H9 (cell line): ENCODE measurements at regions not wholly inside any gene's neighbourhood (a gene's known extent, or its start where the extent isn't known, plus 50 kb on each side); places are given as distances from the start of the nearest gene placed in this dataset.

Source experiments
- DNase-seq: peaks from one replicate; pipeline ENCODE4 v3.0.0-alpha.2; 2017
- H2AFZ ChIP-seq: one replicate; pipeline ENCODE4 v1.6.1; 2013; ENCODE audit warnings: mild to moderate bottlenecking, low read length, control low read depth, moderate library complexity
- H2AK5ac ChIP-seq: 2 replicates; pipeline ENCODE4 v1.6.1; 2013; ENCODE audit warnings: low read length, control low read depth, mixed read lengths; ENCODE audit not compliant: insufficient read length
- H2BK120ac ChIP-seq: one replicate; pipeline ENCODE4 v1.6.1; 2013; ENCODE audit warnings: low read depth, mild to moderate bottlenecking, low read length, control low read depth, inconsistent platforms; ENCODE audit not compliant: poor library complexity, severe bottlenecking
- H2BK12ac ChIP-seq: 2 replicates; pipeline ENCODE4 v1.6.1; 2013; ENCODE audit warnings: low read length, control low read depth, mixed read lengths, low read depth; ENCODE audit not compliant: insufficient read length
- H2BK15ac ChIP-seq: 2 replicates; pipeline ENCODE4 v1.6.1; 2013; ENCODE audit warnings: low read depth, low read length, control low read depth
- H2BK20ac ChIP-seq: one replicate; pipeline ENCODE4 v1.6.1; 2013; ENCODE audit warnings: low read depth, mild to moderate bottlenecking, low read length, control low read depth, inconsistent platforms; ENCODE audit not compliant: poor library complexity, severe bottlenecking
- H2BK5ac ChIP-seq: 2 replicates; pipeline ENCODE4 v1.6.1; 2013; ENCODE audit warnings: low read length, control low read depth, mixed read lengths; ENCODE audit not compliant: insufficient read length
- H3K14ac ChIP-seq: 2 replicates; pipeline ENCODE4 v1.6.1; 2013; ENCODE audit warnings: low read length, control low read depth; ENCODE audit not compliant: insufficient read depth
- H3K18ac ChIP-seq: 2 replicates; pipeline ENCODE4 v1.6.1; 2013; ENCODE audit warnings: low read depth, mild to moderate bottlenecking, mixed read lengths, low read length, control low read depth; ENCODE audit not compliant: insufficient read length
- H3K23ac ChIP-seq: 2 replicates; pipeline ENCODE4 v1.6.1; 2013; ENCODE audit warnings: low read length, control low read depth, mixed read lengths, low read depth; ENCODE audit not compliant: insufficient read length
- H3K23me2 ChIP-seq: 2 replicates; pipeline ENCODE4 v1.6.1; 2013; ENCODE audit warnings: low read depth, mild to moderate bottlenecking, mixed read lengths, low read length, control low read depth; ENCODE audit not compliant: insufficient read length, poor library complexity, severe bottlenecking
- H3K27ac ChIP-seq: 2 replicates; pipeline ENCODE4 v1.5.1; 2013; ENCODE audit warnings: low read length, control low read depth, mixed read lengths, low read depth; ENCODE audit not compliant: insufficient read length
- H3K27me3 ChIP-seq: 2 replicates; pipeline ENCODE4 v1.6.1; 2013; ENCODE audit warnings: low read length, control low read depth, inconsistent platforms; ENCODE audit not compliant: insufficient read depth
- H3K4ac ChIP-seq: 2 replicates; pipeline ENCODE4 v1.6.1; 2013; ENCODE audit warnings: low read depth, mild to moderate bottlenecking, control low read depth, inconsistent platforms, low read length, moderate library complexity
- H3K4me1 ChIP-seq: 2 replicates; pipeline ENCODE4 v1.6.1; 2013; ENCODE audit warnings: low read length, control low read depth, inconsistent platforms; ENCODE audit not compliant: insufficient read depth
- H3K4me2 ChIP-seq: 2 replicates; pipeline ENCODE4 v1.6.1; 2013; ENCODE audit warnings: low read length, control low read depth, mixed read lengths; ENCODE audit not compliant: insufficient read length, insufficient read depth
- H3K56ac ChIP-seq: 2 replicates; pipeline ENCODE4 v1.6.1; 2013; ENCODE audit warnings: low read depth, mild to moderate bottlenecking, mixed read lengths, low read length, control low read depth; ENCODE audit not compliant: insufficient read length
- H3K79me1 ChIP-seq: 2 replicates; pipeline ENCODE4 v1.6.1; 2013; ENCODE audit warnings: low read depth, mild to moderate bottlenecking, moderate library complexity, low read length, control low read depth, inconsistent platforms; ENCODE audit not compliant: insufficient read depth, poor library complexity, severe bottlenecking
- H3K79me2 ChIP-seq: 2 replicates; pipeline ENCODE4 v1.6.1; 2013; ENCODE audit warnings: low read length, control low read depth, inconsistent platforms; ENCODE audit not compliant: insufficient read depth
- H3K9ac ChIP-seq: 2 replicates; pipeline ENCODE4 v1.6.1; 2013; ENCODE audit warnings: low read length, control low read depth, mixed read lengths; ENCODE audit not compliant: insufficient read length; ENCODE audit errors: extremely low read depth
- H3K9me3 ChIP-seq: one replicate; pipeline ENCODE4 v1.6.1; 2013; ENCODE audit warnings: low read depth, low read length, inconsistent platforms; ENCODE audit not compliant: control insufficient read depth
- H3T11ph ChIP-seq: one replicate; pipeline ENCODE4 v1.6.1; 2013; ENCODE audit warnings: mild to moderate bottlenecking, low read length, control low read depth, inconsistent platforms
- H4K20me1 ChIP-seq: one replicate; pipeline ENCODE4 v1.6.1; 2013; ENCODE audit not compliant: control insufficient read depth, insufficient read length, insufficient read depth
- H4K5ac ChIP-seq: 2 replicates; pipeline ENCODE4 v1.6.1; 2013; ENCODE audit warnings: low read depth, mild to moderate bottlenecking, mixed read lengths, low read length, control low read depth; ENCODE audit not compliant: insufficient read length
- H4K8ac ChIP-seq: replicated peaks from 2 replicates; pipeline ENCODE4 v1.6.1; 2013; ENCODE audit warnings: low read length, control low read depth, mixed read lengths, low read depth; ENCODE audit not compliant: insufficient read length
- H4K91ac ChIP-seq: 2 replicates; pipeline ENCODE4 v1.6.1; 2013; ENCODE audit warnings: low read depth, mild to moderate bottlenecking, moderate library complexity, mixed read lengths, low read length, control low read depth; ENCODE audit not compliant: insufficient read length
- H3K27ac Mint-ChIP-seq, 3 experiments: 2 replicates in 2 of 3; 3 replicates in 1 of 3; pipeline ENCODE4 v1.8.0; 2020 to 2021; ENCODE audit warnings: mixed read lengths in 3 of 3, mild to moderate bottlenecking in 1 of 3, moderate library complexity in 1 of 3
- H3K27me3 Mint-ChIP-seq: 2 replicates; pipeline ENCODE4 v1.8.0; 2021; ENCODE audit warnings: low read depth, mild to moderate bottlenecking, moderate library complexity, mixed read lengths
- H3K36me3 Mint-ChIP-seq, 3 experiments: 2 replicates in 2 of 3; 3 replicates in 1 of 3; pipeline ENCODE4 v1.8.0; 2020 to 2021; ENCODE audit warnings: low read depth in 3 of 3, mixed read lengths in 3 of 3; ENCODE audit not compliant: insufficient read depth in 1 of 3
- H3K4me1 Mint-ChIP-seq, 2 experiments: 2 replicates each; pipeline ENCODE4 v1.8.0; 2020; ENCODE audit warnings: mixed read lengths in 2 of 2
- H3K4me3 Mint-ChIP-seq, 2 experiments: 2 replicates in 1 of 2; 3 replicates in 1 of 2; pipeline ENCODE4 v1.8.0; 2020 to 2021; ENCODE audit warnings: mild to moderate bottlenecking in 2 of 2, mixed read lengths in 2 of 2, moderate library complexity in 1 of 2
- H3K9me3 Mint-ChIP-seq, 2 experiments: 2 replicates in 1 of 2; 3 replicates in 1 of 2; pipeline ENCODE4 v1.8.0; 2020; ENCODE audit warnings: mild to moderate bottlenecking in 2 of 2, mixed read lengths in 2 of 2, moderate library complexity in 1 of 2
- TF ChIP-seq, protein P1 (sequence below): fragments of 200-600 bp; sonication (generic); conservative IDR thresholded peaks from 3 replicates; pipeline ENCODE4 v1.8.0; 2021; ENCODE audit warnings: antibody characterized with exemption, mild to moderate bottlenecking

DNA sequence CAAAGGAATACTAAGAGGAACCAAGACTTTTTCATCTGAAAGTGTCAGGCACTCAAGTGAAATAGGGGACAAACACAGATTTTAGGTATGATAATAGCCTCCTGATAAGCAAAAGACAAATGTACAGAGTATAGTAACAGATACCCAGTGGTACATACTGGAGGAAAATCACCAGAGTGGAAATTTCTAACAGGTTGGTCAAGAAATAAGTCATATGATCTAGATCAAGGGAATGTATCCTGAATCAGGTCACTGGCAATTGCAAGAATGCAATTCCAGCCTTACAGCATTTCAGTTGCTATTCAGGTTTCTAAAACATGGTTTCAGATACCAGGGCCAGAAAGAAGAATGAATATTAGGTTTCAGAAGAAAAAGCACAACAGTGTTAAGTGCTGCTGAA lies 82.2 kb upstream of the SLCO6A1 start:
- DNase-seq, result no peak
- Histone ChIP-seq H3K9me3 (no peaks in the 10 kb centered on the region), H4K91ac (no peak overlapping the region), H3K23me2 (no peaks in the 10 kb centered on the region), H3K56ac (no peak overlapping the region), H3K18ac (no peak overlapping the region), H3K9ac (no peak overlapping the region), H2AK5ac (no peak overlapping the region), H3K4ac (no peak overlapping the region), H2BK20ac (no peak overlapping the region), H3K27me3 (no peaks in the 10 kb centered on the region), H3K4me1 (no peaks in the 10 kb centered on the region; the same call in 1 of the 2 replicates), H3T11ph (no peak overlapping the region), H2BK12ac (no peak overlapping the region), H3K23ac (no peak overlapping the region), H3K79me2 (no peaks in the 10 kb centered on the region), H3K14ac (no peak overlapping the region), H3K79me1 (no peaks in the 10 kb centered on the region), H3K27ac (no peak overlapping the region), H4K8ac (no peak overlapping the region), H2BK15ac (no peak overlapping the region), H2BK5ac (no peak overlapping the region), H3K4me2 (no peak overlapping the region), H4K20me1 (no peaks in the 10 kb centered on the region), H2BK120ac (no peak overlapping the region), H4K5ac (no peak overlapping the region), H2AFZ (no peak overlapping the region)
- Mint-ChIP-seq H3K36me3 (no peaks in the 10 kb centered on the region), H3K9me3 (no peaks in the 10 kb centered on the region), H3K27me3 (no peaks in the 10 kb centered on the region; the same call in 1 of the 2 replicates), H3K27ac (no peak overlapping the region), H3K4me1 (peaks cover 5 to 7% of the 10 kb centered on the region in 2 experiments), H3K4me3 (no peak overlapping the region)
- TF ChIP-seq, protein P1, sequence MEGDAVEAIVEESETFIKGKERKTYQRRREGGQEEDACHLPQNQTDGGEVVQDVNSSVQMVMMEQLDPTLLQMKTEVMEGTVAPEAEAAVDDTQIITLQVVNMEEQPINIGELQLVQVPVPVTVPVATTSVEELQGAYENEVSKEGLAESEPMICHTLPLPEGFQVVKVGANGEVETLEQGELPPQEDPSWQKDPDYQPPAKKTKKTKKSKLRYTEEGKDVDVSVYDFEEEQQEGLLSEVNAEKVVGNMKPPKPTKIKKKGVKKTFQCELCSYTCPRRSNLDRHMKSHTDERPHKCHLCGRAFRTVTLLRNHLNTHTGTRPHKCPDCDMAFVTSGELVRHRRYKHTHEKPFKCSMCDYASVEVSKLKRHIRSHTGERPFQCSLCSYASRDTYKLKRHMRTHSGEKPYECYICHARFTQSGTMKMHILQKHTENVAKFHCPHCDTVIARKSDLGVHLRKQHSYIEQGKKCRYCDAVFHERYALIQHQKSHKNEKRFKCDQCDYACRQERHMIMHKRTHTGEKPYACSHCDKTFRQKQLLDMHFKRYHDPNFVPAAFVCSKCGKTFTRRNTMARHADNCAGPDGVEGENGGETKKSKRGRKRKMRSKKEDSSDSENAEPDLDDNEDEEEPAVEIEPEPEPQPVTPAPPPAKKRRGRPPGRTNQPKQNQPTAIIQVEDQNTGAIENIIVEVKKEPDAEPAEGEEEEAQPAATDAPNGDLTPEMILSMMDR, result no peak
